Aorta (tissue), 5 donors: ENCODE measurements at regions not wholly inside any gene's neighbourhood (a gene's known extent, or its start where the extent isn't known, plus 50 kb on each side); places are given as distances from the start of the nearest gene placed in this dataset.

Experiments
- ATAC-seq: fragments of 200-7000 bp; cut with Tn5 transposase; one replicate; pipeline ENCODE4 v1.9.1; 2022; ENCODE audit warnings: moderate library complexity; ENCODE audit not compliant: low FRiP score
- DNase-seq, 2 donors: peaks; one replicate each; pipeline ENCODE4 v3.0.0-alpha.2; 2020
- H3K27ac ChIP-seq, 2 donors: one replicate each; pipeline ENCODE4 v1.5.1; 2013; ENCODE audit warnings: low read length in 2 of 2, mild to moderate bottlenecking in 2 of 2, moderate library complexity in 2 of 2, control low read depth in 1 of 2, inconsistent platforms in 1 of 2, low read depth in 1 of 2
- H3K27me3 ChIP-seq, 2 donors: one replicate each; pipeline ENCODE4 v1.6.1; 2013; ENCODE audit warnings: control low read depth in 1 of 2, low read length in 1 of 2, mild to moderate bottlenecking in 1 of 2, moderate library complexity in 1 of 2; ENCODE audit not compliant: insufficient read depth in 2 of 2, control insufficient read depth in 1 of 2
- H3K36me3 ChIP-seq, 2 donors: one replicate each; pipeline ENCODE4 v1.6.1; 2013; ENCODE audit warnings: control low read depth in 1 of 2, low read length in 1 of 2, mild to moderate bottlenecking in 1 of 2; ENCODE audit not compliant: insufficient read depth in 2 of 2, control insufficient read depth in 1 of 2
- H3K4me1 ChIP-seq, 2 donors: one replicate each; pipeline ENCODE4 v1.6.1; 2013; ENCODE audit warnings: low read length in 2 of 2, control low read depth in 1 of 2, mild to moderate bottlenecking in 1 of 2, moderate library complexity in 1 of 2; ENCODE audit not compliant: insufficient read depth in 2 of 2, control insufficient read depth in 1 of 2
- H3K4me3 ChIP-seq, 2 donors: one replicate each; pipeline ENCODE4 v1.5.1; 2013; ENCODE audit warnings: low read length in 2 of 2, control low read depth in 1 of 2, mild to moderate bottlenecking in 1 of 2
- H3K9me3 ChIP-seq: one replicate; pipeline ENCODE4 v1.6.1; 2013; ENCODE audit warnings: mild to moderate bottlenecking, low read length; ENCODE audit not compliant: control insufficient read depth
- WGBS, 2 donors: extraction: QIAGEN DNeasy Blood & Tissue Kit; methylation state at CpG; one replicate each; pipeline ENCODE4 v1.1.7; 2013; 5-methylcytosine and 5-hydroxymethylcytosine counted together
- intact Hi-C, 2 donors: fragments of 100-400 bp; cut with DNase I; formaldehyde crosslinking; loops; one replicate each; pipeline versions ENCODE4 v1.14.2 to v1.15.0; 2022
- donor health status: healthy with polysubstance abuse.
- donor health status: Bipolar disorder and iron deficiency.
- donor health status: DM: no; HTN: no; CAD: no.
- donor health status: DM: no; HTN: no; CAD: no.
- donor health status: DM: yes; HTN: yes; CAD: no.

DNA sequence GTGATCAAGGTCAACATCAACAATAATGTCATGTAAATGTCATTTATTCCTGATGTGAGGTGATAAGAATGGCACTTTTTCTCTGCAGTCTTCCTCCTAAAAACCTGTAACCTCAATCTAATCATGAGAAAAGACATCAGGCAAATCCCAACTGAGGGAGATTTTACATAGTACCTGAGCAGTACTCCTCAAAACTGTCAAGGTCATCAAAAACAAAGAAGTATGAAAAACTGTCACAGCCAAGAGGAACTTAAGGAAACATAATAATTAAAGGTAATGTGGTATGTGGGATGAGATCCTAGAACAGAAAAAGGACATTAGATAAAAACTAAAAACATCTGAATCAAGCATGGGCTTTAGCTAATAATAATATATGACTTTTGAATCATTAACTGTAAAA, 140.9 kb upstream of the GRM7 start:
- no peak overlapping the region for H3K27ac ChIP-seq
- H3K9me3 ChIP-seq = peaks cover 1% of the 10 kb centered on the region
- DNase-seq = no peak
- no peaks in the 10 kb centered on the region for H3K27me3 ChIP-seq
- intact Hi-C loops = no loop called here
- no peak for ATAC-seq
- no peaks in the 10 kb centered on the region for H3K4me1 ChIP-seq
- no peak overlapping the region for H3K4me3 ChIP-seq
- H3K36me3 ChIP-seq = no peaks in the 10 kb centered on the region

DNA sequence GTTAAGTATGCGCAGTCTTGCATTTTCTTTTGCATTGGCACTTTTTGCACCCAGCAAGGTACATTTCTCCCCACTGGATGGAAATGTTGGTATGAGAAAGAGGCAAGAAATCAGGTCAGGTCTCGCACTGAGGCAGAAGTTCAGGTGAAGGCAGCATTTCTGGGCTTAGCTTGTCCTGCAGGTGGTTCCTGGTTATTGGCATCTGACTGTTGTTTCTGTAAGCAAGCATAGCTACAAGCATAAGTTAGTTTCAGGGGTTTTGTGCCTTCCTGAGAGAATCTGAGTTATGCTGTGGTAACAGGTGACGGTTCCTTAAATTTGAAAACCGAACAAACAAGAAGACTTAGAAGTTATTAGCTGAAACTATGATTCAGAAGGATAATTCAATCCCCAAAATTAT, 139.4 kb upstream of the GRM7 start:
- DNase-seq = no peak
- Histone ChIP-seq H3K36me3 (no peaks in the 10 kb centered on the region), H3K9me3 (peaks cover 1% of the 10 kb centered on the region), H3K4me1 (no peaks in the 10 kb centered on the region), H3K4me3 (no peak overlapping the region), H3K27ac (no peak overlapping the region), H3K27me3 (no peaks in the 10 kb centered on the region)
- intact Hi-C loops = no loop called here
- ATAC-seq = no peak
- 89 to 93% methylated on average over 4 of the region's 4 CpGs for WGBS, 2 donors

DNA sequence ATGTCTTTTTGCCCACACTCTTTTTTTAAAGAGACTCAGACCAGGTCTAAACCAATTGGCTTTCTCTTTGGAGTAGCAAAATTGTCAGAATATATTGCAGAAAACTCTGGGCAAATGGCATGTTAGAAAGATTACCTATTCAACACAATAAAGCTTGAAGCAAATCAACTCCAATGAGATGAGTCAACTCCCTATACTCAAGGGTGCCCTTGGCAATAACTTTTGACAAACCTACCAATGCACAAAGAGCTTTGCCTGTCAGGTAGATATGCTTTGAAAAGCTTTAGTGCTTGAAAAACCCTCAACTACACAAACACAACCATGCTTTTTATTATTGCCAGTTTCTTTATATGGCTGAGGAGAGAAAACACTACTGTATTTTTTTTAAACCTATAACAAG, 137.7 kb upstream of the GRM7 start:
- H3K27me3 ChIP-seq = no peaks in the 10 kb centered on the region
- no peaks in the 10 kb centered on the region for H3K36me3 ChIP-seq
- ATAC-seq (no peak), DNase-seq (no peak)
- H3K4me3 ChIP-seq = no peak overlapping the region
- H3K27ac ChIP-seq = no peak overlapping the region
- intact Hi-C loops = no loop called here
- peaks cover 1% of the 10 kb centered on the region for H3K9me3 ChIP-seq
- H3K4me1 ChIP-seq = no peaks in the 10 kb centered on the region

DNA sequence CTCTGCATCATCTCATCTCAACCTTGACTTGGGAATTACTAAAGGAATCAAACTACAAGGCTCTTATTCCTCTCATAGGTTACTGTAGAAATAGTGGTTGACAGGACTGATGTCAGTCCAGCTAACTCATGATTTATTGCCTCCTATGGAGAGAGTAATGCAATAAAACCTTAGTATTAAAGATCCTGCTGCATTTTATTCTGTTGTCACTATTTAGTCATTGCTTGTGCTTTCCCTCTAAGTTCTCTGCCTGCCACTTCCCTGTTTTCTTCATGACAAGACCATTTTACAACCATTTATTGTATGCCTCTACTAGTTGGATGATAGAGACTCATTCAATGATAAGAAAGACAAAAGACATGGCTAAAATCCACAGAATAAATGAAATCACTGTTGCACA, 134.1 kb upstream of the GRM7 start:
- intact Hi-C loops = no loop called here
- Histone ChIP-seq H3K4me3 (no peak overlapping the region), H3K4me1 (no peaks in the 10 kb centered on the region), H3K27ac (no peak overlapping the region), H3K27me3 (no peaks in the 10 kb centered on the region), H3K36me3 (no peaks in the 10 kb centered on the region), H3K9me3 (no peaks in the 10 kb centered on the region)
- ATAC-seq = no peak
- no peak for DNase-seq

DNA sequence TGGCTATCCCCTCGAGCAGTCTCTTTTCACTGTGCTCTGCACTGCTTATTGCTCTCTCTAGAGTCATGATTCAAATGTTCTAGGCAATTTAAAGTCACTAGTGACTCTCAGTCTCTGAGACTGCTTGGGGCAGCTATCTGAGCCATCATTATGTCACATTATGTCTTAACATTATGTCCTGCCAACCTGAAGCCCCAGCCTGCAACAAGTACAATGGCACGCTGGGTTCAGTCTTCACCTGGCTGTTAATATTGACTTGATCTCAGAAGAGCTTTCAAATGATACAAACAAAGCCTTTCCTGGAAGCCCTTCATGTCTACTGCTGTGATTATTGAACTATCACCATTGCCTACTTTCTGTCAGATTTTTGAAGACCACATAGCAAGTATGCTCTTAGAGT, 128.1 kb upstream of the GRM7 start:
- intact Hi-C loops = no loop called here
- H3K36me3 ChIP-seq = no peaks in the 10 kb centered on the region
- no peaks in the 10 kb centered on the region for H3K4me1 ChIP-seq
- no peaks in the 10 kb centered on the region for H3K27me3 ChIP-seq
- WGBS, 2 donors = 73 to 81% methylated on average over 2 of the region's 2 CpGs
- H3K27ac ChIP-seq = no peak overlapping the region
- no peaks in the 10 kb centered on the region for H3K9me3 ChIP-seq
- H3K4me3 ChIP-seq = no peak overlapping the region
- DNase-seq (no peak), ATAC-seq (no peak)

DNA sequence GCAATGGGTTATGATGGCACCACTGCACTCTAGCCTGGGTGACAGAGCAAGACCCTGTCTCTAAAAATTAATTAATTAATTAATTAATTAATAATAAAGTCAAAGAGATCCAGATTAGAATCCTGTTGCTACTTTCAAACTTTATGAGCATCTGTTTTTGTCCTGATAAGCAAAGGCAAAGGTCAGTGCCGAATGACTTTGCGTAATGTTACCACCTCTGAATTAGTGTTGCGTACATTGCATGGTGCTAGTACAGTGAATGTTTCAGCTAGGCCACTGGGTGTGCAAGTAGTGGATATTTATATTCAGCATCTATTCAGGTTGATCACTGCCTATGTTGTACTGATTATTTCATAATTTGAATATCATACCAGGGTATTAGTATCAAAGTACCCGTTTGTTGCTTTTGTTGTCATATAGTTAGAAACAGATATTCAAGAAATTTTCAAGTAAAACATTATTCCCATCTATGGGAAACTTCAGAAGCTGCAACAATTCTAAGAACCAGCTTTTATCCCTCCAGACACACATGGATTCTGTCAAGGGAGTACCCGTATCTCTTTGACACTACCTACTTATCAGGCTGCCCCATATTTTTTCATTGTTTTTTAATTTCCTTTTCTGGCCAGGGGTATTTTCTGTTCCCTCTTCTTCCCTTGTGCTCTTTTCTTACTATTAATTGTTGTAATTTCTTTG, 127.1 kb upstream of the GRM7 start:
- intact Hi-C loops = no loop called here
- whole genome bisulfite sequencing, 2 donors = 88 to 91% methylated on average over 5 of the region's 5 CpGs

DNA sequence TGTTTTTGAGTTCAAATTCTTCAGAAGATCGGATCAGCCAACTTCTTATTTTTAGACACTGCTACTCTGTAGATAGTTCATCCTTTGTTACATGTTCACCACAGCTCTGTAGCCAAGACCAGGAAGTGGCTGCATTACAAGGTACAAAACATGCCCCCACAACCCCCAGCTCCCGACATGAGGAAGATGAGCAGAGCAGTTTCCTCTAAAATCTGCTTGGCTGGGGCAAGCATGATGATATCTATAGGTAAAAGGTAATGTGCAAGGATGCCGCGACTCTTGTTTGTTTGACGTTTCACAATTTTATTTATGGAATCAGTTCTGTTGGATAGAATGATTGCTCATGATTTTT, 126.5 kb upstream of the GRM7 start:
- WGBS, 2 donors = 85 to 87% methylated on average over 5 of the region's 5 CpGs
- ATAC-seq = no peak
- no peak overlapping the region for H3K27ac ChIP-seq
- no peaks in the 10 kb centered on the region for H3K36me3 ChIP-seq
- no peaks in the 10 kb centered on the region for H3K9me3 ChIP-seq
- H3K27me3 ChIP-seq = no peaks in the 10 kb centered on the region
- DNase-seq = no peak
- H3K4me3 ChIP-seq = no peak overlapping the region
- H3K4me1 ChIP-seq = no peaks in the 10 kb centered on the region
- intact Hi-C loops = no loop called here

More for the DNA sequence above, 127.1 kb upstream of the GRM7 start:
- Histone ChIP-seq H3K27me3 (no peaks in the 10 kb centered on the region), H3K9me3 (no peaks in the 10 kb centered on the region), H3K4me3 (no peak overlapping the region), H3K36me3 (no peaks in the 10 kb centered on the region), H3K27ac (no peak overlapping the region), H3K4me1 (no peaks in the 10 kb centered on the region)
- DNase-seq (no peak), ATAC-seq (no peak)

DNA sequence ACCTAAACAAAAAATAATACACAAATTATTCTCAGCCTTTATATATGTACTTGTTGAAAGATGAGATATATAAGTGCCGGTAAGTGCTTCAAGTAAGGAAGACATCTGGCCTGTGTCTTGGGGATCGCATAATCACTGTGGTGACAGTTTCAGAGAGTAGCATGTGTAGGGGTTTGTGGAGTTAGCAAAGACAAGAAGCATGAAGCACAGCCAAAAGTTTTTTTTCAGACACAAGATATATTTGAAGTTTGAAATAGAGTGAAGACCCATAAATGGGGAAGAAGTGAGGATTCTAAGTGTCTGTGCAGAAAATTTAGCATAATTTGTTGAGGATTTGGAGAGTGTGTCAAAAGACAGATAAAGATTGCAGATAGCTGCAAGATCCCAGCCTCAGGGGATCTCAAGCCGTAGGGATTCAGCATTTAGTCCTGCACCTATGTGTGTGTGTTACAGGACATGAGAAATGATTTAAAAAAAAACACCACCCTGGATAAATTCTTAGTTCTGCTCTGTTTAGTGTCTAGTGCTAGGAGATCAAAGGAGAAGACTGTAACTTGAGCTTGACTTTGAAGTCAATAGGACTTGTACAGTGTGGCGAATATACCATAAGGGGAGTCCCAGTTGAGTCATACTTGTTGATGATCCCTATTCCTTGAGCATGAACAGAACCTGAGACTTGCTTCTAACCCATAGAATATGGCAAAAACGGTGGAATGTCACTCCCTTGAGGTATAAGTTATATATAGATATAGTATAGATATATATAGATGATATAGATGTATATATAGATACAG, 123.9 kb upstream of the GRM7 start:
- H3K4me1 ChIP-seq = no peaks in the 10 kb centered on the region
- no peak for ATAC-seq
- intact Hi-C loops = no loop called here
- H3K27ac ChIP-seq = no peak overlapping the region
- no peaks in the 10 kb centered on the region for H3K27me3 ChIP-seq
- H3K9me3 ChIP-seq = no peaks in the 10 kb centered on the region
- no peak overlapping the region for H3K4me3 ChIP-seq
- 42 to 49% methylated on average over 5 of the region's 5 CpGs for WGBS, 2 donors
- DNase-seq = no peak
- H3K36me3 ChIP-seq = no peaks in the 10 kb centered on the region

DNA sequence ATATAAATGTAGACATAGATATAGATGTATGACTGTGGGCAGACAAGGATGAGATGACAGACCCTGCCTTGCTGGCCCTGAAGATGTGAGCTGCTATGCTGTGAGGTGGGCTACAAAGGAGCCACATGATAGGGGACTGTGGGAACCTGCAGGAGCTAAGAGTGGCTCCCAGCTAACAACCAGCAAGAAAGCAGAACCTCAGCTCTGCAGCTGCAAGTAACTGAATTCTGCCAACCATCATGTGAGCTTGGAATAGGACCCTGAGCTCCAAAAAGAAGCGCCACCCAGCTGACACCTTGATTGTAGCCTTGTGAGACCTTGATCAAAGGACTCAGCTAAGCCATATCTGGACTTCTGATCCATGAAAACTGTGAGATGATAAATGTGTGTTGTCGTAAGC, 123.3 kb upstream of the GRM7 start:
- Histone ChIP-seq H3K36me3 (no peaks in the 10 kb centered on the region), H3K27ac (no peak overlapping the region), H3K4me1 (no peaks in the 10 kb centered on the region), H3K9me3 (no peaks in the 10 kb centered on the region), H3K4me3 (no peak overlapping the region), H3K27me3 (no peaks in the 10 kb centered on the region)
- intact Hi-C loops = no loop called here
- ATAC-seq (no peak), DNase-seq (no peak)
- WGBS, 2 donors = 81 to 84% methylated on average over 2 of the region's 2 CpGs
